A549 (cell line): ENCODE measurements at regions not wholly inside any gene's neighbourhood (a gene's known extent, or its start where the extent isn't known, plus 50 kb on each side); places are given as distances from the start of the nearest gene placed in this dataset.

Experiments
- ATAC-seq, 2 experiments: fragments of 200-7000 bp in 1 of 2; fragments of >200 bp in 1 of 2; cut with Nextera tagmentation in 1 of 2; cut with Tn5 transposase in 1 of 2; 3 replicates each; pipeline versions ENCODE4 v1.8.0 to v1.9.1; 2018 to 2020; ENCODE audit warnings: mild to moderate bottlenecking in 1 of 2, moderate library complexity in 1 of 2
- CTCF ChIA-PET: fragments of 300-600 bp; sonication (Branson Sonifier 250); formaldehyde crosslinking; extraction: SDS; loops from one replicate; lab custom pipeline; 2021; ENCODE audit warnings: antibody characterized with exemption, inconsistent platforms; lab: Yijun Ruan, JAX
- POLR2A ChIA-PET: fragments of 350-600 bp; formaldehyde crosslinking; extraction: SDS; loops from one replicate; lab custom pipeline; 2021; ENCODE audit warnings: antibody characterized with exemption, inconsistent platforms; lab: Yijun Ruan, JAX
- DNase-seq, 2 experiments: peaks; one replicate each; pipeline versions ENCODE4 v3.0.0 to v3.0.0-alpha.2; 2011 to 2016; ENCODE audit warnings: low read depth in 1 of 2, low spot score in 1 of 2
- FAIRE-seq: peaks from 2 replicates; lab custom pipeline; 2011; peaks lifted over from hg19 to GRCh38; lab: Jason Lieb, UNC
- H3K27ac ChIP-seq, 2 experiments: fragments of >200 bp; sonication (Bioruptor Twin); formaldehyde crosslinking; 3 replicates each; pipeline ENCODE4 v1.5.1; 2016 to 2017
- H3K4me1 ChIP-seq: fragments of >200 bp; sonication (Bioruptor Twin); formaldehyde crosslinking; 3 replicates; pipeline ENCODE4 v1.6.1; 2016
- H3K4me2 ChIP-seq: fragments of >200 bp; sonication (Bioruptor Twin); formaldehyde crosslinking; 3 replicates; pipeline ENCODE4 v1.6.1; 2016
- H3K4me3 ChIP-seq: fragments of >200 bp; sonication (Bioruptor Twin); formaldehyde crosslinking; 3 replicates; pipeline ENCODE4 v1.5.1; 2016
- H3K9me3 ChIP-seq: fragments of >200 bp; sonication (Bioruptor Twin); formaldehyde crosslinking; 3 replicates; pipeline ENCODE4 v1.6.1; 2016
- ATOH8 ChIP-seq: fragments of 250-450 bp; sonication (Bioruptor Pico); IDR thresholded peaks from 2 replicates; pipeline ENCODE4 v1.5.0; 2020; ENCODE audit warnings: low read depth, mild to moderate bottlenecking, moderate library complexity
- BCL3 ChIP-seq: fragments of >200 bp; sonication (Bioruptor Twin); formaldehyde crosslinking; IDR thresholded peaks from 3 replicates; pipeline ENCODE4 v1.6.1; 2016
- CBX2 ChIP-seq: fragments of 200-600 bp; sonication (generic); IDR thresholded peaks from 2 replicates; pipeline ENCODE4 v1.6.1; 2016; ENCODE audit warnings: low read depth, mild to moderate bottlenecking, borderline replicate concordance
- CEBPB ChIP-seq, 2 experiments: fragments of >200 bp in 1 of 2; sonication (Bioruptor Twin) in 1 of 2; formaldehyde crosslinking in 1 of 2; IDR thresholded peaks; 2 replicates each; pipeline ENCODE4 v1.6.1; 2012 to 2016
- CTCF ChIP-seq: fragments of >200 bp; sonication (Bioruptor Twin); formaldehyde crosslinking; IDR thresholded peaks from 3 replicates; pipeline ENCODE4 v1.5.1; 2016
- EHF ChIP-seq: fragments of 250-450 bp; sonication (Bioruptor Pico); IDR thresholded peaks from 2 replicates; pipeline ENCODE4 v1.5.0; 2020; ENCODE audit warnings: mild to moderate bottlenecking
- ELK1 ChIP-seq: fragments of 150-350 bp; IDR thresholded peaks from 2 replicates; pipeline ENCODE4 v1.6.1; 2014; ENCODE audit warnings: low read depth, mild to moderate bottlenecking, low read length
- FOSB ChIP-seq: fragments of 250-450 bp; sonication (Bioruptor Pico); IDR thresholded peaks from 2 replicates; pipeline ENCODE4 v1.5.0; 2020; ENCODE audit warnings: mild to moderate bottlenecking, moderate library complexity
- FOSL2 ChIP-seq, 2 experiments: fragments of 450-650 bp in 1 of 2; fragments of >200 bp in 1 of 2; sonication (Bioruptor Twin) in 1 of 2; formaldehyde crosslinking; IDR thresholded peaks; 2 replicates each; pipeline versions ENCODE4 v1.5.0 to v1.6.1; 2016 to 2020; ENCODE audit warnings: mild to moderate bottlenecking in 1 of 2, moderate library complexity in 1 of 2
- FOXS1 ChIP-seq: fragments of 250-450 bp; sonication (Bioruptor Pico); IDR thresholded peaks from 2 replicates; pipeline ENCODE4 v1.5.0; 2020; ENCODE audit warnings: mild to moderate bottlenecking, moderate library complexity
- GATA3 ChIP-seq: IDR thresholded peaks from 2 replicates; pipeline ENCODE4 v1.6.1; 2012; ENCODE audit warnings: borderline replicate concordance
- HDAC2 ChIP-seq: fragments of 200-600 bp; sonication (generic); IDR thresholded peaks from 2 replicates; pipeline ENCODE4 v1.6.1; 2016
- HES2 ChIP-seq: fragments of >200 bp; sonication (Bioruptor Twin); formaldehyde crosslinking; IDR thresholded peaks from 2 replicates; pipeline ENCODE4 v1.6.1; 2016
- HOXA7 ChIP-seq: fragments of 250-450 bp; sonication (Bioruptor Pico); IDR thresholded peaks from 2 replicates; pipeline ENCODE4 v1.5.0; 2020; ENCODE audit warnings: mild to moderate bottlenecking, moderate library complexity
- HOXB13 ChIP-seq: fragments of 250-450 bp; sonication (Bioruptor Pico); IDR thresholded peaks from 2 replicates; pipeline ENCODE4 v1.5.0; 2020; ENCODE audit warnings: low read depth, mild to moderate bottlenecking, moderate library complexity
- HOXB5 ChIP-seq: fragments of 250-450 bp; sonication (Bioruptor Pico); IDR thresholded peaks from 2 replicates; pipeline ENCODE4 v1.5.0; 2020; ENCODE audit warnings: mild to moderate bottlenecking, moderate library complexity
- JUN ChIP-seq, 2 experiments: fragments of >200 bp; sonication (Bioruptor Twin); formaldehyde crosslinking; IDR thresholded peaks; 2 replicates in 1 of 2; 3 replicates in 1 of 2; pipeline ENCODE4 v1.6.1; 2016 to 2017
- JUNB ChIP-seq: fragments of >200 bp; sonication (Bioruptor Twin); formaldehyde crosslinking; IDR thresholded peaks from 2 replicates; pipeline ENCODE4 v1.6.1; 2016
- MYC ChIP-seq: IDR thresholded peaks from 2 replicates; pipeline ENCODE4 v1.6.1; 2012; ENCODE audit warnings: mild to moderate bottlenecking, inconsistent platforms, low read length, improper control_type of control experiment, borderline replicate concordance
- NFE2L2 ChIP-seq: fragments of 150-350 bp; conservative IDR thresholded peaks from 2 replicates; pipeline ENCODE4 v1.6.1; 2014; ENCODE audit warnings: low read length
- NR3C1 ChIP-seq: fragments of >200 bp; sonication (Bioruptor Twin); formaldehyde crosslinking; IDR thresholded peaks from 3 replicates; pipeline ENCODE4 v1.6.1; 2017
- PBX3 ChIP-seq: IDR thresholded peaks from 2 replicates; pipeline ENCODE4 v1.6.1; 2012
- PHF8 ChIP-seq: fragments of 200-600 bp; sonication (generic); IDR thresholded peaks from 2 replicates; pipeline ENCODE4 v1.6.1; 2016; ENCODE audit warnings: low read depth, mild to moderate bottlenecking, antibody characterized with exemption, moderate library complexity, borderline replicate concordance
- POLR2A ChIP-seq: IDR thresholded peaks from 2 replicates; pipeline ENCODE4 v1.6.1; 2012; ENCODE audit warnings: mild to moderate bottlenecking, low read length
- RAD21 ChIP-seq, 2 experiments: fragments of >200 bp in 1 of 2; sonication (Bioruptor Twin) in 1 of 2; formaldehyde crosslinking in 1 of 2; IDR thresholded peaks in 1 of 2; conservative IDR thresholded peaks in 1 of 2; 2 replicates in 1 of 2; 3 replicates in 1 of 2; pipeline ENCODE4 v1.6.1; 2012 to 2018; ENCODE audit warnings: inconsistent platforms in 1 of 2
- RARB ChIP-seq: fragments of 250-450 bp; sonication (Bioruptor Pico); IDR thresholded peaks from 2 replicates; pipeline ENCODE4 v1.8.0; 2021; ENCODE audit warnings: mild to moderate bottlenecking, moderate library complexity
- RCOR1 ChIP-seq: fragments of 150-350 bp; IDR thresholded peaks from 2 replicates; pipeline ENCODE4 v1.6.1; 2014; ENCODE audit warnings: antibody characterized with exemption, low read length, low read depth
- RNF2 ChIP-seq: fragments of 200-600 bp; sonication (generic); IDR thresholded peaks from 2 replicates; pipeline ENCODE4 v1.6.1; 2016; ENCODE audit warnings: low read depth, mild to moderate bottlenecking, antibody characterized with exemption, moderate library complexity, borderline replicate concordance
- SMC3 ChIP-seq: fragments of >200 bp; sonication (Bioruptor Twin); formaldehyde crosslinking; IDR thresholded peaks from 3 replicates; pipeline ENCODE4 v1.6.1; 2018; ENCODE audit warnings: inconsistent platforms
- TFCP2L1 ChIP-seq: fragments of 250-450 bp; sonication (Bioruptor Pico); IDR thresholded peaks from 2 replicates; pipeline ENCODE4 v1.5.0; 2021; ENCODE audit warnings: mild to moderate bottlenecking
- USF2 ChIP-seq: fragments of 450-650 bp; IDR thresholded peaks from 2 replicates; pipeline ENCODE4 v1.6.1; 2014; ENCODE audit warnings: antibody characterized with exemption
- ZSCAN20 ChIP-seq: fragments of 250-450 bp; sonication (Bioruptor Pico); IDR thresholded peaks from 2 replicates; pipeline ENCODE4 v1.8.0; 2022; ENCODE audit warnings: mild to moderate bottlenecking, moderate library complexity
- whole genome bisulfite sequencing: methylation state at CpG from one replicate; pipeline ENCODE4 v1.1.6; 2017; ENCODE audit errors: missing lambda C conversion rate; 5-methylcytosine and 5-hydroxymethylcytosine counted together

GRCh38 chr16:31702796-31703195 is 170.8 kb upstream of the ZNF267 start:
- ChIA-PET POLR2A (no interaction called here), CTCF (interaction anchor here (2.5 kb wide), 1 partner anchor 8 kb away, joined by 12 read pairs; no protein-coding TSS in a partner anchor)
- Histone ChIP-seq H3K4me2 (no peak overlapping the region), H3K4me3 (no peak overlapping the region), H3K27ac (no peak overlapping the region), H3K9me3 (no peaks in the 10 kb centered on the region), H3K4me1 (peaks cover 5% of the 10 kb centered on the region; the same call in 2 of the 3 replicates)
- WGBS: 96% methylated on average over 5 of the region's 5 CpGs
- no peak for TF ChIP-seq HES2
- TF ChIP-seq USF2: no peak
- TF ChIP-seq SMC3: no peak
- TF ChIP-seq CTCF: no peak
- no peak for TF ChIP-seq EHF
- no peak for TF ChIP-seq FOXS1
- no peak for TF ChIP-seq ATOH8
- TF ChIP-seq HOXB13 (CRISPR knock-in tag): no peak
- no peak for TF ChIP-seq MYC
- TF ChIP-seq FOSL2 (IDR thresholded peaks at IDR 0.05): no peak
- no peak for TF ChIP-seq FOSL2 (CRISPR knock-in tag; IDR thresholded peaks at IDR 0.05)
- no peak for TF ChIP-seq ZSCAN20 (CRISPR knock-in tag)
- no peak for TF ChIP-seq TFCP2L1 (CRISPR knock-in tag)
- TF ChIP-seq RARB: no peak
- TF ChIP-seq RCOR1: no peak
- TF ChIP-seq CEBPB (IDR thresholded peaks at IDR 0.05): no peak
- no peak for TF ChIP-seq HOXA7 (CRISPR knock-in tag)
- no peak for TF ChIP-seq RAD21 (conservative IDR thresholded peaks at IDR 0.05 in 1 of 2, IDR thresholded peaks at IDR 0.05 in 1 of 2)
- no peak for TF ChIP-seq POLR2A
- TF ChIP-seq JUN (IDR thresholded peaks at IDR 0.05): no peak
- no peak for DNase-seq
- no peak for ATAC-seq
- FAIRE-seq: no peak

GRCh38 chr16:31703526-31704128 is 170.0 kb upstream of the ZNF267 start:
- Histone ChIP-seq H3K4me1 (peaks cover 5% of the 10 kb centered on the region; the same call in 2 of the 3 replicates), H3K4me3 (no peak overlapping the region), H3K27ac (no peak overlapping the region), H3K4me2 (no peak overlapping the region), H3K9me3 (no peaks in the 10 kb centered on the region)
- FAIRE-seq (no peak), DNase-seq (no peak), ATAC-seq (no peak)
- ChIA-PET POLR2A (no interaction called here), CTCF (no interaction called here)
- 97% methylated on average over 5 of the region's 5 CpGs for WGBS
- TF ChIP-seq PHF8: no peak
- TF ChIP-seq FOSB (CRISPR knock-in tag): no peak
- TF ChIP-seq NFE2L2: no peak
- no peak for TF ChIP-seq JUNB
- no peak for TF ChIP-seq RNF2
- TF ChIP-seq NR3C1: no peak
- TF ChIP-seq RCOR1: no peak
- TF ChIP-seq ELK1: no peak
- TF ChIP-seq PBX3: no peak
- TF ChIP-seq HDAC2: no peak
- no peak for TF ChIP-seq CBX2
- no peak for TF ChIP-seq RAD21 (conservative IDR thresholded peaks at IDR 0.05 in 1 of 2, IDR thresholded peaks at IDR 0.05 in 1 of 2)
- TF ChIP-seq GATA3: no peak
- TF ChIP-seq ZSCAN20 (CRISPR knock-in tag): no peak
- no peak for TF ChIP-seq BCL3
- TF ChIP-seq HOXB5: no peak
